ENCODE measurements at regions not wholly inside any gene's neighbourhood (a gene's known extent, or its start where the extent isn't known, plus 50 kb on each side); places are given as distances from the start of the nearest gene placed in this dataset.

DNA sequence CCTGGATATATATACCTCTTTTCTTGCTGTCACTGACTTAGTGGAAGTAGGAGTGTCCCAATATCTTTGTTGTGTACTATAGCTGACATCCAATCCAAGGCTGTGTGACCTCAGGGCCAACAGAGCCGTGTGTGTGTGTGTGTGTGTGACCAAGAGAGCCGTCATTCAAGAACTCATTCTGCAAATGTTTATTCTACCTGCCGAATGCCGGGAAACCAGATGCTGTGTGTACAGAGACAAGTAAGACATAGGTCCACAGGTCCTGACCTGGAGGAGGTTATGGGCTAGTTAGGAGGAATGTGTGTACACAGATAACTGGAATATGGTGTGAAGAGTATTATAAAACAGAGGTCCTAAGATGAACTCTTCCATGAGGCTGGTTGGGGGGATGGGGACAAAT, 190.0 kb downstream of the DHX35 start:
- no peak for TF ChIP-seq EP300 (IDR thresholded peaks at IDR 0.05)
- TF ChIP-seq, protein P1, sequence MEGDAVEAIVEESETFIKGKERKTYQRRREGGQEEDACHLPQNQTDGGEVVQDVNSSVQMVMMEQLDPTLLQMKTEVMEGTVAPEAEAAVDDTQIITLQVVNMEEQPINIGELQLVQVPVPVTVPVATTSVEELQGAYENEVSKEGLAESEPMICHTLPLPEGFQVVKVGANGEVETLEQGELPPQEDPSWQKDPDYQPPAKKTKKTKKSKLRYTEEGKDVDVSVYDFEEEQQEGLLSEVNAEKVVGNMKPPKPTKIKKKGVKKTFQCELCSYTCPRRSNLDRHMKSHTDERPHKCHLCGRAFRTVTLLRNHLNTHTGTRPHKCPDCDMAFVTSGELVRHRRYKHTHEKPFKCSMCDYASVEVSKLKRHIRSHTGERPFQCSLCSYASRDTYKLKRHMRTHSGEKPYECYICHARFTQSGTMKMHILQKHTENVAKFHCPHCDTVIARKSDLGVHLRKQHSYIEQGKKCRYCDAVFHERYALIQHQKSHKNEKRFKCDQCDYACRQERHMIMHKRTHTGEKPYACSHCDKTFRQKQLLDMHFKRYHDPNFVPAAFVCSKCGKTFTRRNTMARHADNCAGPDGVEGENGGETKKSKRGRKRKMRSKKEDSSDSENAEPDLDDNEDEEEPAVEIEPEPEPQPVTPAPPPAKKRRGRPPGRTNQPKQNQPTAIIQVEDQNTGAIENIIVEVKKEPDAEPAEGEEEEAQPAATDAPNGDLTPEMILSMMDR (IDR thresholded peaks at IDR 0.05), result no peak

Measured in ovary (tissue), 3 donors.